ENCODE measurements at regions not wholly inside any gene's neighbourhood (a gene's known extent, or its start where the extent isn't known, plus 50 kb on each side); places are given as distances from the start of the nearest gene placed in this dataset.
"Not testable (repeated sequence)": the region's sequence is repeated elsewhere in the genome, so short reads cannot be mapped to it uniquely, and the experiment has no call there.

- TF ChIP-seq E2F1 (CRISPR knock-in tag; IDR thresholded peaks at IDR 0.05); CTCF (IDR thresholded peaks at IDR 0.05); USF1 (CRISPR knock-in tag; IDR thresholded peaks at IDR 0.05); USF2 (CRISPR knock-in tag; IDR thresholded peaks at IDR 0.05); ZBTB21 (CRISPR knock-in tag; IDR thresholded peaks at IDR 0.05; ENCODE audit: borderline replicate concordance); NR2C2 (CRISPR knock-in tag; IDR thresholded peaks at IDR 0.05): not testable (repeated sequence)
Observed at GRCh38 chr2:193836424-193837006, 1641.8 kb upstream of the TMEFF2 start.

Data from WTC11 (cell line).